Lower leg skin (tissue), 3 donors: ENCODE measurements at regions not wholly inside any gene's neighbourhood (a gene's known extent, or its start where the extent isn't known, plus 50 kb on each side); places are given as distances from the start of the nearest gene placed in this dataset.

Source experiments
- POLR2A ChIP-seq, 2 donors: fragments of 450-650 bp; IDR thresholded peaks; one replicate each; pipeline ENCODE4 v1.6.1; 2016 to 2017; ENCODE audit warnings: antibody characterized with exemption in 2 of 2, mild to moderate bottlenecking in 1 of 2, moderate library complexity in 1 of 2
- TF ChIP-seq, protein P1 (sequence below), 3 donors: fragments of 450-650 bp; IDR thresholded peaks; one replicate each; pipeline ENCODE4 v1.5.1; 2016; ENCODE audit warnings: antibody characterized with exemption in 3 of 3, mild to moderate bottlenecking in 3 of 3, moderate library complexity in 2 of 3

DNA sequence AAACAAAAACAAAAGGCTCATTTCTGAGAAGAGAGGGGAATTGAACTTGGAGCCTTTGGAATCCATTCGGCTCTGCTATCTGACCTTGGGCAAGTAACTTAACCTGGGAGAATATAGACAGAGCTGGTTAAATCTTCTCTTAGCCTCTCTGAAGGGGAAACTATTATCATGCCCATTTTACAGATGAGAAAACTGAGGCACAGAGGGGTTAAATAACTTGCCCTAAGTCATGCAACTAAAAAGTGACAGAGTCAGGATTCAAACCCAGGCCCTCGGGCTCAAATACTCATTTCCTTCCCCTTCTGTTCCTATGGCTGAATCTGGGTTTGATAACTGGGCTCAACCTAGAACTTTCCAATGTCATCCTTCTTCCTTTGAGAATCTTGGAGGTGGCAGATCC is 291.3 kb upstream of the MSX2 start:
- TF ChIP-seq, protein P1, sequence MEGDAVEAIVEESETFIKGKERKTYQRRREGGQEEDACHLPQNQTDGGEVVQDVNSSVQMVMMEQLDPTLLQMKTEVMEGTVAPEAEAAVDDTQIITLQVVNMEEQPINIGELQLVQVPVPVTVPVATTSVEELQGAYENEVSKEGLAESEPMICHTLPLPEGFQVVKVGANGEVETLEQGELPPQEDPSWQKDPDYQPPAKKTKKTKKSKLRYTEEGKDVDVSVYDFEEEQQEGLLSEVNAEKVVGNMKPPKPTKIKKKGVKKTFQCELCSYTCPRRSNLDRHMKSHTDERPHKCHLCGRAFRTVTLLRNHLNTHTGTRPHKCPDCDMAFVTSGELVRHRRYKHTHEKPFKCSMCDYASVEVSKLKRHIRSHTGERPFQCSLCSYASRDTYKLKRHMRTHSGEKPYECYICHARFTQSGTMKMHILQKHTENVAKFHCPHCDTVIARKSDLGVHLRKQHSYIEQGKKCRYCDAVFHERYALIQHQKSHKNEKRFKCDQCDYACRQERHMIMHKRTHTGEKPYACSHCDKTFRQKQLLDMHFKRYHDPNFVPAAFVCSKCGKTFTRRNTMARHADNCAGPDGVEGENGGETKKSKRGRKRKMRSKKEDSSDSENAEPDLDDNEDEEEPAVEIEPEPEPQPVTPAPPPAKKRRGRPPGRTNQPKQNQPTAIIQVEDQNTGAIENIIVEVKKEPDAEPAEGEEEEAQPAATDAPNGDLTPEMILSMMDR (IDR thresholded peaks at IDR 0.05) = no peak
- TF ChIP-seq POLR2A (IDR thresholded peaks at IDR 0.05) = no peak
